Tibial artery (tissue), 4 donors: ENCODE measurements at regions not wholly inside any gene's neighbourhood (a gene's known extent, or its start where the extent isn't known, plus 50 kb on each side); places are given as distances from the start of the nearest gene placed in this dataset.

Source experiments
- DNase-seq, 2 donors: peaks; one replicate each; pipeline ENCODE4 v3.0.0-alpha.2; 2019
- H3K27ac ChIP-seq, 2 donors: fragments of 200-600 bp; sonication (generic) in 1 of 2; 1 replicate in 1 of 2; 2 replicates in 1 of 2; pipeline ENCODE4 v1.5.1; 2018 to 2019; ENCODE audit warnings: mild to moderate bottlenecking in 1 of 2
- H3K27me3 ChIP-seq, 2 donors: fragments of 200-600 bp; sonication (generic) in 1 of 2; one replicate each; pipeline versions ENCODE4 v1.5.1 to v1.6.0; 2016 to 2019
- H3K36me3 ChIP-seq, 3 donors: fragments of 200-600 bp; sonication (generic) in 2 of 3; one replicate each; pipeline ENCODE4 v1.5.1; 2016 to 2019; ENCODE audit warnings: mild to moderate bottlenecking in 2 of 3
- H3K4me1 ChIP-seq, 4 donors: fragments of 200-600 bp; sonication (generic) in 2 of 4; 1 replicate in 3 of 4; 2 replicates in 1 of 4; pipeline ENCODE4 v1.5.1; 2016 to 2019
- H3K4me3 ChIP-seq, 2 donors: fragments of 200-600 bp; sonication (generic) in 1 of 2; 1 replicate in 1 of 2; 2 replicates in 1 of 2; pipeline ENCODE4 v1.5.1; 2018 to 2019; ENCODE audit warnings: mild to moderate bottlenecking in 2 of 2
- H3K9me3 ChIP-seq, 3 donors: fragments of 200-600 bp; sonication (generic) in 1 of 3; one replicate each; pipeline ENCODE4 v1.5.1; 2016 to 2019
- intact Hi-C: fragments of 100-400 bp; cut with DNase I; formaldehyde crosslinking; loops from one replicate; pipeline ENCODE4 v1.15.0; 2023; ENCODE audit warnings: low total_unique reads
- TF ChIP-seq, protein P1 (sequence below), 2 experiments: fragments of 200-600 bp in 1 of 2; fragments of 450-650 bp in 1 of 2; IDR thresholded peaks; one replicate each; pipeline ENCODE4 v1.5.1; 2017 to 2019; ENCODE audit warnings: antibody characterized with exemption in 2 of 2, mild to moderate bottlenecking in 1 of 2, moderate library complexity in 1 of 2

DNA sequence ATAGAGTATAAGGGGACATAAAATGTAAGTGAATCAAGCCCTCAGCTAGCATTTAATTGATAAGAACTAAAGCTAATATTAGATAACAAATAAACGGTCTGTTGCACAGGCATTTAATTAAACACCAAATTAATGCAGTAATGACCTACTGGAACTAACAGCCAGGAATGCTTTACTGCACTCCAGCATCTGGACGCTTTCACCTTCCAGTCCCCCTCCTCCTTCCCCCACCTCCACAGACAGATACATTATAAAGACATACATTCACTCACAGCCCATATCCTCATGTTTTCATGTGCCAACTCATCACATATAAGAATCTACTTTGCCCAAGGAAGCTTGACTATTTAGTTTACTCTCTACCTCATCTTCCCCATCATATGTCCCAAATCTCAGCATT is 337.4 kb upstream of the PIK3C3 start:
- no peak for DNase-seq
- Histone ChIP-seq H3K4me3 (no peak overlapping the region), H3K9me3 (no peaks in the 10 kb centered on the region), H3K27me3 (no peaks in the 10 kb centered on the region), H3K4me1 (peaks cover 0 to 9% (median 0%) of the 10 kb centered on the region in 4 donors), H3K27ac (no peak overlapping the region), H3K36me3 (no peaks in the 10 kb centered on the region)
- intact Hi-C loops, result no loop called here
- TF ChIP-seq, protein P1, sequence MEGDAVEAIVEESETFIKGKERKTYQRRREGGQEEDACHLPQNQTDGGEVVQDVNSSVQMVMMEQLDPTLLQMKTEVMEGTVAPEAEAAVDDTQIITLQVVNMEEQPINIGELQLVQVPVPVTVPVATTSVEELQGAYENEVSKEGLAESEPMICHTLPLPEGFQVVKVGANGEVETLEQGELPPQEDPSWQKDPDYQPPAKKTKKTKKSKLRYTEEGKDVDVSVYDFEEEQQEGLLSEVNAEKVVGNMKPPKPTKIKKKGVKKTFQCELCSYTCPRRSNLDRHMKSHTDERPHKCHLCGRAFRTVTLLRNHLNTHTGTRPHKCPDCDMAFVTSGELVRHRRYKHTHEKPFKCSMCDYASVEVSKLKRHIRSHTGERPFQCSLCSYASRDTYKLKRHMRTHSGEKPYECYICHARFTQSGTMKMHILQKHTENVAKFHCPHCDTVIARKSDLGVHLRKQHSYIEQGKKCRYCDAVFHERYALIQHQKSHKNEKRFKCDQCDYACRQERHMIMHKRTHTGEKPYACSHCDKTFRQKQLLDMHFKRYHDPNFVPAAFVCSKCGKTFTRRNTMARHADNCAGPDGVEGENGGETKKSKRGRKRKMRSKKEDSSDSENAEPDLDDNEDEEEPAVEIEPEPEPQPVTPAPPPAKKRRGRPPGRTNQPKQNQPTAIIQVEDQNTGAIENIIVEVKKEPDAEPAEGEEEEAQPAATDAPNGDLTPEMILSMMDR (IDR thresholded peaks at IDR 0.05), result no peak

DNA sequence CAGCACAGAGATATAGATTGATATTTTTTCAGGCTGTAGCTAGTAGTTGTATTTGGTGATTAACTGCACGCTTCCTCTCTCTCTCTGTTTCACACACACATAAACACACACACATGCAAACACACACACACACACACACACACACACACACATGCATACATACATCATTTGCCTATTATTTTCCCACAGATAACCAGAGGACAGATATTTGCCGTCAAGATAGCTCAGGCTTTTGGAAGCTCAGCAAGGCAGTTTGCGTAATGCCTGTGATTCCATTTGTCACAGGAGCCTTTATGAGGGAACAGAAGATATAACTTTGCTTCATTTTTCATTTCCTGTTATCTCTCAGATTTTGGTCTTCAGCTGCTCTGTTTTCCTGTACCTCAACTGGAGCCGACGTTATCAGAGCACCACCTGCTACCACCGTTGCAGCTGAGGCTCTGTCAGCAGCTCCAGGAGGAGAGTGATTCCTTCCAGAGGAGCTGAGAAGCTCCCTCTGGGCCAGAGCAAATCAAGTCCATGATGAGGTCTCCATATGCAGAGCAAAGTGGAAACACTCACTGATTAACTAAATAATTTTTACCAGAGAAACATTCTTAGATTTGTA is 341.9 kb upstream of the PIK3C3 start:
- DNase-seq, result no peak
- Histone ChIP-seq H3K9me3 (peaks cover 0 to 3% (median 0%) of the 10 kb centered on the region in 3 donors), H3K36me3 (no peaks in the 10 kb centered on the region), H3K4me3 (no peak overlapping the region), H3K27me3 (no peaks in the 10 kb centered on the region), H3K27ac (no peak overlapping the region), H3K4me1 (no peaks in the 10 kb centered on the region)
- TF ChIP-seq, protein P1 (IDR thresholded peaks at IDR 0.05), result no peak
- intact Hi-C loops, result no loop called here

DNA sequence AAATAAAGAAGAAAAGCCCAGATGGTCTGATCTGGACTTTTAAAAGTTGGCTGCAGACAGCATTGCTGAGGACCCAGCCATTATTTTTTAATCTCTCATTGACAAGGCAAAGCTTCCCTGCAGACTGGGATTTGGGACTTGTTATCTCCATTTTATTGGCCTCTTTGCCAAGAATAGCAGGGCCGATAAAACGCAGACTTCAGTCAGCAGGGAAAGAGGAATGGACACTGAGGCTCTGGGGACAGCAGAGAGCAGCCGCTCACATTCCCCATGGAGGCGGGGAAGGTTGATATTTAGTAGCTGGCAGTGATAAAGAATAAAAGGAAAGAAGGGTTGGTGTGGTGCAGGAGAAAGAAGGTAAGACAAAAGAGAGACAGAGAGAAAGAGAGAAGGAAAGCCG is 350.1 kb upstream of the PIK3C3 start:
- Histone ChIP-seq H3K4me3 (no peak overlapping the region), H3K36me3 (no peaks in the 10 kb centered on the region), H3K27ac (no peak overlapping the region), H3K27me3 (no peaks in the 10 kb centered on the region), H3K4me1 (no peaks in the 10 kb centered on the region), H3K9me3 (no peaks in the 10 kb centered on the region)
- DNase-seq, result no peak
- TF ChIP-seq, protein P1 (IDR thresholded peaks at IDR 0.05), result no peak
- intact Hi-C loops, result no loop called here

DNA sequence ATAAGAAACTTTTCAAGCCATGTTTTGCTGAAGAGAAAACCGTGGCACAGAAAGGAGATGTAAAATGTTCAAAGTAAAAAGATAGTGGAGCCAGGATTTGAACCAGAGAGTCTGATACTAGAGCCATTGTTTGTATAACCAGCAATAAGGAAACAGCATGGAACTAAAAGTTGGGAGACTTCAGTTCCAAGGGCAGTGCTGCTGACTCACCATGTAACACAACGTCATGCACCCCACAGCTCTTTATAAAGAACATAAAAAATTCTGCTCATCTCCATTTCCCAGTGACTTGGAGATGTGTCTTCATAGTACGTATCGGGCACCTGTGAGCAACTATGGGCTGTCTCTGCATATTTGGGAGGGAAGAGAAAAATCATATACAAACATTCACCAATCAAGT is 353.0 kb upstream of the PIK3C3 start:
- H3K4me1 ChIP-seq, result no peaks in the 10 kb centered on the region
- H3K27me3 ChIP-seq, result no peaks in the 10 kb centered on the region
- intact Hi-C loops, result no loop called here
- H3K27ac ChIP-seq, result no peak overlapping the region
- H3K9me3 ChIP-seq, result no peaks in the 10 kb centered on the region
- TF ChIP-seq, protein P1 (IDR thresholded peaks at IDR 0.05), result no peak
- H3K36me3 ChIP-seq, result no peaks in the 10 kb centered on the region
- no peak for DNase-seq
- no peak overlapping the region for H3K4me3 ChIP-seq

DNA sequence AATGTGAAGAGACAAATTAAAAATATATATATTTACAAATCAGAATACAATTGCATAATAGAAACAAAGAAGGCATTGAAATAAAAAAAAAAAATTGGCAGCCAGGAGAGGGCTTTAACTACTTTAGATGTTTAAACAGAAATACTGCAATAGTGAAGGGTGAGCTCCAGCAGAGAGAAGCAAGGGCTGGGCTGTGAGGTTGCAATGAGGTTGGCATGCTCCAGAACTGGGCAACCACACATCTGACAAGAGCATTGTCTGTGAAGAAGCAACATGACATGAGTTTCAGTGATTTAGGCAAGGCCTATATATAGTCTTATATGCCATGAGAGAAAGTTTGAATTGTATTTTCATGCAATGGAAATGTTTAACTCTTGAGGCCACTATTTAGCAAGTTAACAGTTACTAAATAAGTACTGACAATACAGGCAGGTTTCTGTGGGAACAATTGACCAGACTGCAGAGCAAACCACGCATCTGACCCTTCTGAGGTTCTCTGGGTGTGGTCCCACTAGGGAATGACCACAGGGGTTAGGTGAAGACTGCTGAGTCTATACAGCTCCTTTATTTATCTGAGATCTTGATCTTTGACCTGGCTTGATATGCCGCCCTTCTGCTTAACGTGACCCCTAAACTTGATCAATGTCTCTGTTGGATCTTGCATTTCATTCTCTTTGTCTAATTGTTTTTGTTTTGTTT is 354.2 kb upstream of the PIK3C3 start:
- no peaks in the 10 kb centered on the region for H3K27me3 ChIP-seq
- no peak overlapping the region for H3K27ac ChIP-seq
- no peaks in the 10 kb centered on the region for H3K9me3 ChIP-seq
- TF ChIP-seq, protein P1 (IDR thresholded peaks at IDR 0.05), result no peak
- no peak overlapping the region for H3K4me3 ChIP-seq
- intact Hi-C loops, result no loop called here
- DNase-seq, result no peak
- no peaks in the 10 kb centered on the region for H3K36me3 ChIP-seq
- H3K4me1 ChIP-seq, result no peaks in the 10 kb centered on the region
